ENCODE measurements at regions not wholly inside any gene's neighbourhood (a gene's known extent, or its start where the extent isn't known, plus 50 kb on each side); places are given as distances from the start of the nearest gene placed in this dataset.

DNA sequence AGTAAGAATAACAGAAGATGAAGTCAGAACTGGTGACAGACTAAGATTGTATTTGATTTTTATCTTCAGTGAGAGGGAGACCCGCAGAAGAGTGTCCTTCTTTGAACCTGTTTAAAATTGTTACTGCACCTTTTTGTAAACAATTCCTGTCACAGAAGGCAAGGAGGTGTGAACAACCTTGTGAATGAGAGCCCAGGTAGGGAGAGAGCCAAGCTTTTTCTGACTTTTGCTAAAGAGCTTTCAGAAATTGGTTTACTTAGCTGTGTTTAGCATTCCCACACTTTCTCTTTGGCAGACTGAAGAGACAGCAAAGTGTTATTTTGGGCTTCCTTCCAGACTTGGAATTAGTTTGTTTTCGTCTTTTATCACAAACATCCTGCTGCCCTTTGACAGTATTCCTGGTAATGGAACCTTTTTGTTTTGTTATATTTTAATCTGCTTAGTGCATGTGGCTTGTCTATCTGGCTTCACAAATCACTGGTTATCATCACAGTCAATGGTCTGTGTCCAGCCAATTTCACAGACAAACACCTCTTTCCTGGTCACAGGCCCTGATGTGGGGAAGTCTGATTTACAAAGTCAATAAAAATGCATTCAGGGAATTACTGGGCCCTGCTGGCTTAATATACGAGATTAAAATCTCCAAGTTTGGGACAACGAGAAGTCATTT, 85.7 kb upstream of the HS3ST2 start:
- H3K4me3 ChIP-seq: no peak overlapping the region
- H3K4me1 ChIP-seq: peaks cover 7% of the 10 kb centered on the region
- no peaks in the 10 kb centered on the region for H3K36me3 ChIP-seq (ENCODE audit: low read depth, missing control alignments)
- no peak for DNase-seq
- H3K27ac ChIP-seq: peak overlapping the region in 1 of 2 donors; percentile 25
- H3K9me3 ChIP-seq: no peaks in the 10 kb centered on the region
- H3K27me3 ChIP-seq: no peaks in the 10 kb centered on the region
- intact Hi-C loops (cut with DNase I; ENCODE audit: low total_unique reads): no loop called here
- TF ChIP-seq POLR2A (IDR thresholded peaks at IDR 0.05): no peak
- TF ChIP-seq, protein P1, sequence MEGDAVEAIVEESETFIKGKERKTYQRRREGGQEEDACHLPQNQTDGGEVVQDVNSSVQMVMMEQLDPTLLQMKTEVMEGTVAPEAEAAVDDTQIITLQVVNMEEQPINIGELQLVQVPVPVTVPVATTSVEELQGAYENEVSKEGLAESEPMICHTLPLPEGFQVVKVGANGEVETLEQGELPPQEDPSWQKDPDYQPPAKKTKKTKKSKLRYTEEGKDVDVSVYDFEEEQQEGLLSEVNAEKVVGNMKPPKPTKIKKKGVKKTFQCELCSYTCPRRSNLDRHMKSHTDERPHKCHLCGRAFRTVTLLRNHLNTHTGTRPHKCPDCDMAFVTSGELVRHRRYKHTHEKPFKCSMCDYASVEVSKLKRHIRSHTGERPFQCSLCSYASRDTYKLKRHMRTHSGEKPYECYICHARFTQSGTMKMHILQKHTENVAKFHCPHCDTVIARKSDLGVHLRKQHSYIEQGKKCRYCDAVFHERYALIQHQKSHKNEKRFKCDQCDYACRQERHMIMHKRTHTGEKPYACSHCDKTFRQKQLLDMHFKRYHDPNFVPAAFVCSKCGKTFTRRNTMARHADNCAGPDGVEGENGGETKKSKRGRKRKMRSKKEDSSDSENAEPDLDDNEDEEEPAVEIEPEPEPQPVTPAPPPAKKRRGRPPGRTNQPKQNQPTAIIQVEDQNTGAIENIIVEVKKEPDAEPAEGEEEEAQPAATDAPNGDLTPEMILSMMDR (IDR thresholded peaks at IDR 0.05): no peak
- WGBS, 2 donors: 39 to 43% methylated on average over 4 of the region's 4 CpGs

DNA sequence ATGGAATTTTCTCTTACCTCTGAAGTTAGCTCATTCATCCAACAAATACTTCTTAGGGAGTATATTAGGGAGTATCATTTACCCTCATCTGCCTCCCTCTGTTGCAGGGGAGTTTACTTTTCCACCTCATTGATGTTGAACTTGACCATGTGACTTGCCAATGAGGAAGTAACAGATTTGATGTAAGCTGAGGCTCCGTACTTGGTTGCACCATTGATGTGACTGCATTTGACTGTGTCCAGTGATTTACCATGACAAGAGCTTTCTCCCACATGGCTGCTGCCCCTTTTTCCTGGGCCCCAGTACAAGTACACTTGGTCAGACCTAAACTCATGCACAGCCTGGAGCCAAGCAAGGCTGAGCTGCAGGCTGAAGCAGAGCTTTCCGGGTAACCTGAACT, 81.6 kb upstream of the HS3ST2 start:
- intact Hi-C loops (cut with DNase I; ENCODE audit: low total_unique reads): no loop called here
- H3K27ac ChIP-seq: no peak overlapping the region
- 80 to 83% methylated on average over 2 of the region's 2 CpGs for WGBS, 2 donors
- no peak for TF ChIP-seq POLR2A (IDR thresholded peaks at IDR 0.05)
- TF ChIP-seq, protein P1 (IDR thresholded peaks at IDR 0.05): no peak
- no peaks in the 10 kb centered on the region for H3K27me3 ChIP-seq
- H3K36me3 ChIP-seq (ENCODE audit: low read depth, missing control alignments): no peaks in the 10 kb centered on the region
- no peak for DNase-seq
- no peak overlapping the region for H3K4me3 ChIP-seq
- H3K9me3 ChIP-seq: no peaks in the 10 kb centered on the region
- peaks cover 7% of the 10 kb centered on the region for H3K4me1 ChIP-seq

DNA sequence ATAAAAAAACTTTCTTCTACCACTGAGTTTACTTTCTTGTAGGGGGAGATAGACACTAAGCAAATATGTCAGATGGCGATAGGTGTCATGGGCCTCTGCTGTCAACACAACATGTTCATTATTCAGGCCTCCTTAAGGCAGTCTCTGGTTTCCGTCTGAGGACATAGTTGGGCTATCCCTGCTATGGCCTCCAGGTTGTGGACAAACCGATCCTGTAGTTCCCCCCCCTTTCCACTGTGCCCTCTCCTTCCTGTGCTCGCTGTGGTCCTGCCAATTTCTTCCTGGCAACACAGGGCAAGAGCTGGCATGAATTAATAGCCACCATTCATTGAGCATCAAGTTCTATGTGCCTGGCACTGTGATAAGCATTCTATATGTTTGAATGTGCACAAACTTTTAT, 81.0 kb upstream of the HS3ST2 start:
- intact Hi-C loops (cut with DNase I; ENCODE audit: low total_unique reads): no loop called here
- H3K9me3 ChIP-seq: no peaks in the 10 kb centered on the region
- no peak for DNase-seq
- H3K36me3 ChIP-seq (ENCODE audit: low read depth, missing control alignments): no peaks in the 10 kb centered on the region
- TF ChIP-seq POLR2A (IDR thresholded peaks at IDR 0.05): no peak
- TF ChIP-seq, protein P1 (IDR thresholded peaks at IDR 0.05): no peak
- no peak overlapping the region for H3K4me3 ChIP-seq
- no peak overlapping the region for H3K27ac ChIP-seq
- 76 to 86% methylated on average over 4 of the region's 4 CpGs for WGBS, 2 donors
- no peaks in the 10 kb centered on the region for H3K27me3 ChIP-seq
- H3K4me1 ChIP-seq: peaks cover 1% of the 10 kb centered on the region

DNA sequence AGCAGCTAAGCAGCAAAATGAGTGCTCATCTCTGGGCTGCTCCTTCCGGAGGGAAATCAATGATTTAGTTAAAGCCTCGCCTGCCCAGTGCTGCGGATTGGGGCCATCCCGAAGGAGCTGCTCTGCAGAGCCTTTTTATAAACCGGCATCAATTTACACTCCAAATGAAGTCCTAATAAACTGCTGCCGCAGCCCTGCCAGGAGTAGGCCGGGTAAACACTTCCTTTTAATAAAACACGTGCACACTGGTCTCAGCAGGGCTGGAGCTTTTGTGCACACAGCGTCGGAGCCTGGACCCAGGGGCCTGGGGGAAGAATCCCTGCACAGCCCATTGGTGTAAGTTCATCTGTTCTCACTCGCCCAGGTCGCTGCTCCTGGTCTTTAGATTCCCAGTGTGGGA, 79.6 kb upstream of the HS3ST2 start:
- 39 to 54% methylated on average over 7 to 12 of the region's 12 CpGs for WGBS, 2 donors
- TF ChIP-seq, protein P1 (IDR thresholded peaks at IDR 0.05): no peak
- no peak for TF ChIP-seq POLR2A (IDR thresholded peaks at IDR 0.05)
- H3K27me3 ChIP-seq: no peaks in the 10 kb centered on the region
- H3K27ac ChIP-seq: no peak overlapping the region
- H3K4me1 ChIP-seq: no peaks in the 10 kb centered on the region
- H3K4me3 ChIP-seq: no peak overlapping the region
- no peaks in the 10 kb centered on the region for H3K9me3 ChIP-seq
- no peak for DNase-seq
- H3K36me3 ChIP-seq (ENCODE audit: low read depth, missing control alignments): no peaks in the 10 kb centered on the region
- intact Hi-C loops (cut with DNase I; ENCODE audit: low total_unique reads): no loop called here

DNA sequence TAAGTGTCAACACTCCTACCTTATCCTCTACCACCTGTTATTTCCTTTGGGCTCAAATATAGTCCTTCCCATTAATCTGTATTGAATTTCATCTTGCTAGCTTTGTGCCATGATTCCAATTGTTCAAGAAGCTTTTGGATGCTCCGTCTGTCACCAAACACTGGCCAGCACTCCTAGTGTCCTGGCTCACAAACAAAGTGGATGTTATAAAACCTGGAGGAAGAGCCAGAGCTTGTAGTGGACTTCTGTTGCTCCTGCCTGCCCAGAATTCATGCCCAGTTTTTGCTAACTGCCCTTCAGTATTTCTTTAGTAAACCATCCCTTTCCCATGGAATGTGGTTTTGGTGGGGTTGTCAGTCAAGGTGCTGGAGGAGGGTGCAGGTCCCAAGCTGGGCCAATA, 77.2 kb upstream of the HS3ST2 start:
- Histone ChIP-seq H3K27ac (no peak overlapping the region), H3K9me3 (no peaks in the 10 kb centered on the region), H3K4me1 (no peaks in the 10 kb centered on the region), H3K4me3 (no peak overlapping the region), H3K27me3 (no peaks in the 10 kb centered on the region), H3K36me3 (ENCODE audit: low read depth, missing control alignments) (no peaks in the 10 kb centered on the region)
- TF ChIP-seq POLR2A (IDR thresholded peaks at IDR 0.05): no peak
- TF ChIP-seq, protein P1 (IDR thresholded peaks at IDR 0.05): no peak
- intact Hi-C loops (cut with DNase I; ENCODE audit: low total_unique reads): no loop called here
- WGBS, 2 donors: 68 to 89% methylated on average over 1 of the region's 1 CpG
- DNase-seq: no peak

Data from testis (tissue), 2 donors.